HG03521 (cell line): ENCODE measurements at regions not wholly inside any gene's neighbourhood (a gene's known extent, or its start where the extent isn't known, plus 50 kb on each side); places are given as distances from the start of the nearest gene placed in this dataset.
"Not testable (repeated sequence)": the region's sequence is repeated elsewhere in the genome, so short reads cannot be mapped to it uniquely, and the experiment has no call there.

Experiments used
- ATAC-seq: cut with Tn5 transposase; IDR thresholded peaks from one replicate; pipeline ENCODE4 v1.9.1; 2021; ENCODE audit warnings: mild to moderate bottlenecking, moderate library complexity; ENCODE audit not compliant: unreplicated experiment

GRCh38 chr10:117492504-117492903 lies 50.0 kb upstream of the EMX2 start:
- no peak for ATAC-seq

- ATAC-seq: no peak
Measured at GRCh38 chr10:117488004-117488403, 54.5 kb upstream of the EMX2 start.

GRCh38 chr10:117486606-117487005 lies 55.9 kb upstream of the EMX2 start:
- no peak for ATAC-seq

GRCh38 chr10:117483056-117483590 lies 59.4 kb upstream of the EMX2 start:
- no peak for ATAC-seq

GRCh38 chr10:117481011-117481410 lies 61.5 kb upstream of the EMX2 start:
- not testable (repeated sequence) for ATAC-seq

GRCh38 chr10:117480097-117480496 lies 62.4 kb upstream of the EMX2 start:
- no peak for ATAC-seq

GRCh38 chr10:117477961-117478670 lies 64.4 kb upstream of the EMX2 start:
- ATAC-seq: no peak

GRCh38 chr10:117477211-117477947 lies 65.2 kb upstream of the EMX2 start:
- ATAC-seq: no peak

- ATAC-seq: no peak
Measured at GRCh38 chr10:117476716-117477115, 65.8 kb upstream of the EMX2 start.

- ATAC-seq: no peak
Measured at GRCh38 chr10:117476281-117476680, 66.3 kb upstream of the EMX2 start.

- peak; percentile 76 for ATAC-seq
Measured at GRCh38 chr10:117472872-117473271, 69.7 kb upstream of the EMX2 start.

- no peak for ATAC-seq
Measured at GRCh38 chr10:117471344-117471874, 71.1 kb upstream of the EMX2 start.

- no peak for ATAC-seq
Measured at GRCh38 chr10:117470733-117471132, 71.8 kb upstream of the EMX2 start.

GRCh38 chr10:117468665-117469064 lies 73.9 kb upstream of the EMX2 start:
- no peak for ATAC-seq

- no peak for ATAC-seq
Measured at GRCh38 chr10:117464176-117464575, 78.4 kb upstream of the EMX2 start.

GRCh38 chr10:117463545-117463920 lies 79.0 kb upstream of the EMX2 start:
- no peak for ATAC-seq

GRCh38 chr10:117462816-117463544 lies 79.6 kb upstream of the EMX2 start:
- no peak for ATAC-seq

- ATAC-seq: no peak
Measured at GRCh38 chr10:117462424-117462792, 80.1 kb upstream of the EMX2 start.

GRCh38 chr10:117461766-117462423 lies 80.7 kb upstream of the EMX2 start:
- no peak for ATAC-seq

GRCh38 chr10:117460846-117461765 lies 81.4 kb upstream of the EMX2 start:
- no peak for ATAC-seq
